Stimulated activated CD4-positive, alpha-beta T cell treated with anti-CD3 and anti-CD28 coated beads, Interleukin-4, amount 100 ng/mL, for 4 hours (primary cell): ENCODE measurements at regions not wholly inside any gene's neighbourhood (a gene's known extent, or its start where the extent isn't known, plus 50 kb on each side); places are given as distances from the start of the nearest gene placed in this dataset.

Experiments used
- DNase-seq, 2 experiments: peaks; one replicate each; pipeline ENCODE4 v3.0.0-alpha.2; 2020

DNA sequence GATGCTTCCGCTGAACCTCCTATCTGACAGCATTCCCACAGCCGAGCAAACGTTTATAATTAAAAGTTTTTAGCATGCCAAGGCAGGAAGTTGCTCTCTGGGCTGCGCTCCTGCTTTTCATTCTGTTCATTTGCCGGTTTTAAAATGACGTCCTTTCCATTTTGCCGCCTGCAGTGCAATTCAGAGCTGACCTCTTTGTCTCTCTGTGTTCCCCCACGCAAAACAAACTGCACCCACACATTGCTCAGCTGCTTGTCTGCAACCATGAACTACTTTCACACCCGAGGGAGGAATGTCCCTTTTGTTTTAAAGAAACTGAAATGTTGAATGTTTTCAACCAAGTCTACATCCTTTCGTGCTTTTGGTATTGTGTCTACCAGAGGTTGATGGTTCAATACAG lies 416.5 kb downstream of the EFNB2 start:
- no peak for DNase-seq

DNA sequence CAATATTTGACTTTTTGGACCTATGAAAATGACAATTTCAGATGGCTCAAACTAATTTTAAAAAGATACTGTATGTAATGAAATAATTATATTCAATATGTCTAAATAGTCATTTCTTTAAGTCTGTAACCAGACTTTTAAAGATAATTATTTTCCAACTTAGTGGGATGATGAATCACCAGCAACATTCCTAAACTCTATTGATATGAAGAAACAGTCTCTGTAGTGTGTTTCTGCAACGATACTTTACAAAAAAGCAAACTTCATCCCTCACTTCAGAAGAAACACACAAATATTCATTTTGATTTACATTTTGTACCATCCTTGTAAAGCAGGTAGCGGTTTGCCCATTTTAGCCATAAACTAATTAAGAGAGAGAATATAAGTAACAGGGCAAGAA lies 417.4 kb downstream of the EFNB2 start:
- no peak for DNase-seq

DNA sequence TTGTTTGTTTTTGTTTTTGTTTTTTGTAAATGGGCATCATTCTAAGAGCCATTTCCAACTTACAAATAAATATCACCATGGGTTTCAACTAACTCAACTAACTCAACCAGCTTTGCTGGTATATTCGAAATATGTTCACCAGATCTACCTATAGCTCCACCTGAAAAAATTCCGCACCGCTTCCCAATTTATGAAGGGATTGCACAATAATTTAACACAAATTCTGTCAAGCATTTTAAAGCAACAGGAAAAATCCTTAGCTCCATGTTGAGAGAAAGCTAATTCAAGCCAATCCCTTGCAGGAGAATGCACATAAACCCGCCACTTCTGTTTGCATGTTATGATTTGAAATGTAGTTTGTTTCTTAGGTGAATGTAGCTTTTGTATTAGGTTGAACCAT lies 417.8 kb downstream of the EFNB2 start:
- DNase-seq = no peak

DNA sequence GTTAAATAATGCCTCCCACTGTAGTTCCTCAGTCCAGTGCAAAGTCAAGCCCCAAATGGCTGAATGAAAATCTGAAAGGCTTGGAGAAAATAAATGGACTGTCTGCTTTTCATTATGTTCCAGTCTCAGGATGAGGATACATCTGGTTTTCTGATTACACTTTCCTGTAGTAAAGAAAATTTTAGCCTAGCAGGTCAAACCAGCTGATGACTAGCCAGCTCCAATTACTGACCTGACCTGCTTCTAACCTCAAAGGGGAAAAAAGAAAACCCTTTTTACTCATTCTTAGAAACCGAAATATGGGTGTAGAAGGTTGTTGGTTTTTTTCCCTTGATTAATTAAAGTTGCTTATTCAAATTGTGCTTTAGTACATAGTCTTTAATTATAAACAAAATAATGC lies 418.4 kb downstream of the EFNB2 start:
- no peak for DNase-seq

DNA sequence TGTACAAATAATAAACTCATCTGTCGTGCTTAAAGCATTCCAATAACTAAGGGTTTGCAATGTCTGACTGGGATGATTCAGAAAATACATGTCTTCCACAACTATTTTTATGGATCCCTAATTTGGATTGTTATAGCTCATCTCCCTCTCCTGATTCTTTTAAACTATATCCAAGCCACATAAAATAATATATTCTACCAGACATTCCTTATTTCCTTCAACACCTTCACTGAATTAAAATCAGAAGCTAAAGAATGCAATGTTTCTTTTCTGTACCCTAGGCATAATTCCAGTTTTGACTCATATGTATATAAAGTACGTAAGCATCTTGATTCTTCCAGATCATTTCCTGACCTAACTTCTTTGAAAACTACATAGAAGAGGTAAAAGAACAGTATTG lies 420.4 kb downstream of the EFNB2 start:
- DNase-seq = no peak

DNA sequence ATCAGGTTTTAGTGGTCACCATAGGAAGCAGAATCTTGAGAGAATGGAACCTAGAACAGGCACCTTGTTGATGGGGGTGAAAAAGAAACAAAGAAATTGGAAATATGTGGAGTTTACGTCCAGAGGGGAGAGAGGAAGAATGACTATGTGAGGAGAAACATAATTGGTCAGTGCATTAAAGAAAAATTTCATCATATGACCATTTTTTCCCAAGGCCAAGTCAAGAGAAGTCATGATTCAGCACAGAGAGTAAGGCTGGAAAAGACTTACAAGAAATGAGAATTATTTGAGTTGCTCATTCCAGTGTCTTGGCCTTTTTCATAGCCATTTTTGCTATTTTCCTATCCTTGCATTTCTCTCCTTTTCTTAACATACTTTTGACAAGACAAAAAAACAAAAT lies 421.7 kb downstream of the EFNB2 start:
- DNase-seq = no peak

DNA sequence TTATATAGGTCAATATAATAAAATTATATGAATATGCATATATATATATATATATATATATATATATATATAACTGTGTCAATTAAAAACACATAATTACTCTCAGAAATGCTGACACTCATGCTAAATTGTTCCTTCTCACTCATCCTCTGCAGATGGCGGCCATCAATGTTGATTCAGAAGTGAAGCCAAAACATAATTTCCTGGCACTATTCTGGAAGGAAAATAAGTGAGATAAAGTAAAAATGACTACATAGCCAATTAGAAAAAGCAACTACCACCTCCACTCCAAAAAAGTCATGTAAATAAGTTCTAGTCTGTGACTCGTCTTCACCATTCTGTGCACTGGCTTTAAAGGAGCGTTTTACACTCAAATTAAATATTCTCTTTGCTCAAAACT lies 423.3 kb downstream of the EFNB2 start:
- no peak for DNase-seq

DNA sequence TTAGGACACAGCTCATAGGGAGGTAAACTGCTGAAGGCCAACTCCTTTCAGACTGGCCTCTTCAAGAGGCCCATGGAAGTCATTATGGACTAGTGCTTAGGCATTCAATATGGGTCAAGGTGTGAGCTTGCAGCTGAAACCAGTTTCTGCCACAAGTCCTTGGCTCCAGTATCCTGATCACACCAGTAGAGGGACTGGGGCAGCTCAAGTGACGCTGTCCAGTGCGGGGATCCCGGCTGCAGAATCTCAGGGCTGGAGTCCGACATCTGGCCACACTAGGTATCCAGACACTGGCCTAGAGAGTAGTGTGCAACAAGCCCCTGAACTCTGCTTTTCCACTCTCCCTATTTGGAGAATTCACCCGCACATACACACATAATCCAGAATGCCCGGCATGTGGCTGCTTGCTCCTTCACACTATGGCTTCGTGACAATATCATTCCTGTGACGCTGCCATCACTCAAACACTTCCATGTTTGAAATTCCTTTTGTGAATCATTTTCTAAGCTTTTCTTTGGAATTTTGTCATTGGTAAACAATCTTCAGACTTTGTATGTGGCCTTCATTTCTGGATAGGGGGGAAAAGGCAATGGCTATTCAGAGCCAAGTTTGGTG lies 425.1 kb downstream of the EFNB2 start:
- no peak for DNase-seq

DNA sequence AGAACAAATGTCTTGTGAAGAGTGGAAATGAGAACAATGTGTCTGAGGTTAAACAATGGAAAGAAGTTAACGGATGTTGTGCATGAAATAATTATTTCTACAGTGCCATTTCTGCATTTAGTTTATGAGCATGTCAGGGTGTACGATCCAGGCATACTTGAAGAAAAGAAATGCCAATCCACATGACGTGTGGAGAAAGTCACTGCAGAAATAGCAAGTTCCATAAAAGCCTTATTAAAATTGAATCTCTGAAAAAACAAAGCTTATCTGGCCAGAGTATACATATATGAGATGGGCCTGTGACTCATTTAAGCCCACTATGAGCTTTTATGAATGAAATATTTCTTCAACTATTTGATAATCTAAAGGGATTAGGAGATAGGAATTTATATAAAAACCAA lies 426.1 kb downstream of the EFNB2 start:
- no peak for DNase-seq

DNA sequence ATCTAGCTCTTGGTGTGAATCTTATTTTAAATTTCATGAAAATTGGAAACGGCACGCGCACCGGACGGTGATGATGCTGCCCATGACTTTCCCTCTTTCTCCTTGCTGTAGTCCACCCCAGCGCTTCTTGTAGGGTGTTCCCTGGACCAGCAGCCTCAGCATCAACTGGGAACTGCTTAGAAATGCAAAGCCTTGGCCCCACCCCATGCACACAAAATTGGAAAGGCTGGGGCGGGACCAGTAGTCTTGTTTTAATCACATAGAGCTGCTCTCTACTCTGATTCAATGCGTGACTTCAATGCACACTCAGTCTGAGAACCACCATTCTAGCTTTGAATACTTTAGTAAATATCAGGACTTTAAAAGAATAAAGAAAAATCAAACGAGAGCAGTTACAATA lies 427.1 kb downstream of the EFNB2 start:
- no peak for DNase-seq

DNA sequence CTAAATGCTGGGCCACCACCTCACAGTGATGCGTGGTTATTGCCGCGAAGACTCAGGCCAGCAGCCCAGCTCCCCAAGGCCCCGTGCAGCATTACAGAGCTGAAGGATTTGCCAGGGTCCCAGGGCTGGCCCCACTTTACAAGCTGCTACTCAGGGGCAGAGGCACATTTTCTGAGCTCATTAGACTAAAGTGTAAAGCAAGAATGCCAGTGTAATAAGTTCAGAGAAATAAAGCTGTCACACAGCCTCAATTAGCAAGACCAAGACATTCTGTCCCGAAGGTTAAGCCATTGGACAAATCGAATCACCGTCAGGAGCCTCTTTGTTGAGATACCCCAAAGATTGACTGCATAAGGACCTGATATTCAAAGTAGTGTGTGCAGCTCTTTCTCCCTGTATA lies 428.4 kb downstream of the EFNB2 start:
- DNase-seq = no peak

DNA sequence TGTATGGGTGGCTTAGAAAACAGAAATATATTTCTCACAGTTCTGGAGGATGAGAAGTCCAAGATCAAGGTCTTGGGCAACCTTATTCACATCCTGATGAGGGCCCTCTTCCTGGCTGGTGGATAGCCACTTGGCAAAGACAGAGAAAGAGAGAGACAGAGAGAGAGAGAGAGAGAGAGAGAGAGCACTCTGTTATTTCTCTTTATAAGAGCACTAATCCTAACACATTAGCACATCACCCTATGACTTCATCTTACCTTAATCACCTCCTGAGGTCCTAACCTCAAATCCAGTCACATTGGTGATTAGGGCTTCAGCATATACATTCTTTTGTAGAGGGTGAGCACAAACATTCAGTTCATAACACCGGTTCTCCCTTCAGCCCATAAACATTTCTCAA lies 430.3 kb downstream of the EFNB2 start:
- no peak for DNase-seq

DNA sequence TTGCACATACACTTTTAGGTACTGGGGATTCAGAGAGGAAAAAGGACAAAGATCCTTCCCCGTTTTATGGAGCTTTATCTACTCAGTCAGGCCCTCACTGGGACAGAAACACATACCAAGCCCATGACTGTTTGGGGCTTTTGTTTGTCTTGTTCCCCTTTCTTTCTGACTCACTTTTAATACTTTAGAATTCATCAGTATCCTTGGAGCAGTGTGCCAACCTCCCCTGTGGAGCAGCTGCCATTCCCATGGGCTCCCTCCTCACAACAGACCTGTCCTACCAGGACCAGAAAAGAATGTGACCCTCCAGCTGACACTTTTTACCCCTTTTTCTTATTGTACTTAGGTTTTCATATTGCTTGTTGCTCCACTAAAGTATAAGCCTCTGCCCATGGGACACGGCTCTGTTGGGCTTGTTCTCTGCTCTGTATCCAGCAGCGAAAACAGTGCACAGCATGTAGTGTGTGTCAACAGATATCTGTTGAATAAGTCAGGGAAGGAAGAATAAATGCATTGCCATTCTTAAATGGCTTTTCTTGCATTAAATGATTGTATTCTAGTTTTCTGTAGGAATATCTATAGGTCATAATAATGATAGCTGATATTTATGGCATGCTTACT lies 431.1 kb downstream of the EFNB2 start:
- DNase-seq = no peak

DNA sequence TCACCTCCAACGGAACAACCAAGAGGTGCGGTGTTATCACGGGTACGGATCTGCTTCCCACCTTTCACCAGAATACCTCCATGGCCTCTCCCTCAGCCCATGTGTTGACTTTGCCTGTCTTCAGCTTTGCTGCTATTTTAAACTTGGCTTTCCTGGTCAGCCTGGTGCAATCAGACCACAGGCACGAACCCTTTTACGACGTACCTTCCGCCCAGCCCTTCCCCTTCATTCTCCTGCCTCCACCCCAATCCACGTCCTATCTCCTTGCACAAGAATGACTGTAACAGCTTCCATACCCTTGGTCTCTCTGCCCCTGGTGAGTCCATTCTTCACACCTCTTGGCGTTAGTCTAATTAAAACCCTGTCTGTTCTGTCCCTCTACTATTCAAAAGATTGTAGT lies 431.7 kb downstream of the EFNB2 start:
- no peak for DNase-seq

DNA sequence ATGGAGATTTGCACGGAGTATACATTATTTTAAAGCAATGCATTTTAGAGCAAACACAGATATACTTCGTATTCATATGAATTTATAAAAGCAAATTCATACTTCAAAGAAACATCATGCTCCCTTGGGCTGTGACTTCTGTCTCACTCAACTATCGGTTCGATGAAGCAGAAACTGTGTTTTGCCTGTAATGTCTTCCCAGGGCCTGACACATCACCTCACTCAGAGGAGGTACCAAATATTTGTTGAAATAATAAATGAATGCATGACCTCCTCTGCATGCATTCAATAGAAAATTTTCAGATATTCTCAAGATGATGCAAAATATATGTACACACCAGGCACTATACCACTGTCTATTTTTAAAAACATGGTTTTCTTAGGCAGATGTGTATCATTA lies 432.7 kb downstream of the EFNB2 start:
- DNase-seq = no peak

DNA sequence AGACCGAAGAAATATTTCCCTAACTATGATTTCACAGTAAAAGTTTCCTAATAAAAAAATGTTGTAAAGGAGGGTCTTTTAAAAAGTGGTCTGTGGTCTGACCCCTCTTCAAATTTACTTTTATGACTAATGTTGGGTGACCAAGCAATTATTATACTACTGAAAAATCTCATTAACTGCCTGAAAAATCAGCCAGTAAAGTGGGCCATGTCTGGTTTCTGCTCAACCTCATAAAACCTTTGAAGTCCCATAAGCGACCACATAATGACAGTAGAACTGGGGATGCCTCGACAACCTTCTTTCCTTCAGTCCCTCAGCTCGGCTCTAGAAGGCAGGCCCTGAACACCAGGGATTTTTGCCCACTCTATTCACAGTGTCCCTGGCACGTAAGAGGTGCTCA lies 434.3 kb downstream of the EFNB2 start:
- no peak for DNase-seq

DNA sequence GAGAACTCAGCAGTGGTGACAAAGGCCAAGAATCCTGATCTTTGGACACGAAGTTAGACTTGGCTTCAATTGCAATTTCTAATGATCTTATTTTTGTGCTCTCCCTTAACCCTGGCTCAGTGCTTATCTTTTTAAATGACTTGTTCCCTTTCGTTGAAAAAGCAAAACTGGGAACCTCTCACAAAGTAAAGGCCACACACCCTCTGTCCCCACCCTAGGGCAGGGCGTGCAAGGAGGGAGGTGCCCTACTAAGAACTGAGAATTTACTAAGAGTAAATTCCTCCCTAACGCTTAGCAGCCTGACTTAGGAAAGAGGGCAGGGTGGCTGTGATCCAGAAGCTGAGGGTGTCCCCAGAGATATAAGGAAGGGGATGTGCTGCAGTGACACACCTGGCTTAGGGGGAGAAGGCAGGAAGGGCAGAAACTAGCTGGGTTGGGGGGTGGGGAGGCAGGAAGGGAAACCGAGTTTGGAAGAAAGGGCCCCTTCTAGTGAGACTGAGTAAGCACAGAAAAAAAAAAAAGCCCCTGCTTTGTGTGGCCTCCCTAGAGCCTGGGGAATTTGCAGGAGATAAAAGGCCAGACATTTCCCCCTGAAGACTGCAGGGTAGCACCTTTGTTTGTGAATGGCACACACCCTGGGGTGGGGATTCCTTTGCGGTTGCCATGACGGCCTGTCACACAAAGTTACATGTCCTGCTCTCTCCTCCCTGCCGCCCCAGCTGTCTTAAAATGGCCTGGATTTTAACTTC lies 435.1 kb downstream of the EFNB2 start:
- no peak for DNase-seq

DNA sequence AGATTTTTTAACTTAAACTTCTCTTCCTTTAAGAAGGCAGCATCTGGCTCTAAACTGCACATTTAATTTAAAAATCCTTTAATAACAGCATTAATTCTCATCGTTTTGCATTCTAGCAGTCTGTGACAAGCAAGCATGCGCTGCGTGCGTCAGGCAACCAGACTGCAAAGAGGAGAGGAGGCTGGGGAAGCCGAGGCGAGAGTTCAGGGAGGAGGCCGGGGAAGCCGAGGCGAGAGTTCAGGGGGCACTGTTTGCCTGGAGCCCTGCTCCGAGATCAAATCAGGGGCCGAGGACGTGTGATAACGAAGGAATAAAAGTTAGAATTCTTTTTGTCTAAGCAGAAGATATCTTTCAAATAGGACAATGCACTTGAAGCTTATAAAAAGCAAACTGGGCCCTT lies 435.7 kb downstream of the EFNB2 start:
- DNase-seq = no peak

DNA sequence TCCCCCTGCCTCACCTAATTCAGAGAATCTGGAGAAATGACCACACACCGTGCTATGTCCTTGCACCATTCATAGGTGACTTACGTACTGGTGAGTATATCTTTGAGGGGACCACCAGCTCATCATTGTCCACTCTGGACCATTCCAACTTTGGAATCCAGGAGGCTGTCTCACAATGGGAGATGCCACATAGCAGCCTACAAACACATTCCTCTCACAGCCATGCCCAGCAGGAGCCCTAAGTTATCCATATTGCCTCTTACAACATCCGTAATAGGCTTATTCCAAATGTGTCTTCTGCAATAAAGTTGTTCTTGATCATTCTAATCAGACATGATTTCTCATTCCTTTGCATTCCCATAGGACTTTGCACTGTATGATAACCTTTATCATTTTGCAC lies 436.7 kb downstream of the EFNB2 start:
- DNase-seq = no peak

DNA sequence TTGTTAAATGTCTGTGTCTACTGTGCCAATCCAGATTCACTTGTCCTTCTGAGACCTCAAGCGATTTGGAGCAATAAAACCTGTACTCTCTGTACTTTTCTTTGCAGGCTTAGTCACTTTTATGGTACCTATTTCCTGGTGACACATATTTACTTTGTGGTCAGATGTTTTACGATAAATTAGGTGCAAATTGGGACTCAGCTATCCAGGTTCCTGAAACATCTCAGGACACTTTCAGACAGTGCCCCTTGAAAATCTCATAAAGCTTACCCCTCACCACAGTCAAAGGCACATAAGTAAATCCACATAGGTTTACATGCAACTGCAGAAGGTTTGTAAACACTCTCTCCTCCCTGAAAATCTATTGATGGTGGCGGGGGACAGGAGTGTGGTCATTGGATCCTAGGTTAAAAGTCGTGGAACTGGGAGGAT lies 438.8 kb downstream of the EFNB2 start:
- no peak for DNase-seq

DNA sequence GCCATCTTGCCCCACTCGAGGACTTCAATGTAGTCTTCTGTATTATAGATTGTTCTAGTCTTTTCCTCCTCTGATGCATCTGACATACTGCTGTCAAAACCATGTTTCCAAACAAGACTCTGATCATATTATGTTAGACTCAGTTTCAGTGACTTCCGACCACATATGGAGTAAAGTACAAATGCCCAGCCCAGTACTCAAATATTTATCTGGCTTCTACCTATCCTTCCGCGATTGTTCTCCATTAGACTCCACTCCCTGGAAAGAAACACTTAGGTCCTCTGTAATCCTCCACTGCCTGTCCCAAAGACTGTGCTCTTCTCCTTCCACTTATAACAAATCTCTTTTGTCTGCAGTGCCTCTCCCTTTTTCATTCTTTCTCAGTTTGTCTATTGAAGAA lies 439.5 kb downstream of the EFNB2 start:
- DNase-seq = no peak

DNA sequence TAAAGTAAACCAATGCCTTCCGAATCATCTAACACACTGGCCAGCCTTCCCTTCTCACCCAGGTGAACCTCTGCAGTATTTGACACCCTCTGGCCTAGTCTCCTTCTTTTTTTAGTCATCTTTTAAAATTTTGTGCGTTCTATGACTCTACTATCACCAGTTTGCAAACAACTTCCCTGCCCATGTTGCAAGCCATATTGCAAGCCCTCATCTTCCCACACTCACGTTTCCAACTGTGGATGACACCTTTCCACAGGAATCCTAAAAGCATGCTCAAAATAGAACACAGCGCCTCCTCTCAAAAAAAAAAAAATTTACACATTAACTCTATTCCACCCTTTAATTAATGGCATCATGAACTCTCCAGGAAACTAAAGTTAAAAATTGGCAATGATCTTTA lies 440.1 kb downstream of the EFNB2 start:
- DNase-seq = no peak

DNA sequence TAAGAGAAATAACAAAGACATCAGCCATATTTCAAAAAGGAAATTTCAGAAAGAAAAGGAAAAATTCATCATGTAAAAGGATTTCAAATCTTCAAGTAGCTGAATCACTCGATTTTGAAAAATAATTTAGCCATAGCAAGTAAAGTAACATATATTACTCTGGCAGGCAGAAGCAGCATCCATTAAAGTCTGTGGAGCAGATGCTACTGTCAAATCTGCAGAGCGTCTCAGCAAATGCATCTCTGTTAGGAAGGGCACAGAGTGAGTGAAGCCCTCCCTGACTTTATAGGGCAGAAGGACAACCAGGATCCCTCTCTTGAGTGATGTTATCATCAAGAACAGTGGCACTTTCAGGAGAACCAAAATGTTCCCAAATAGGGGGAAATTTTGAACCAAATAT lies 445.5 kb downstream of the EFNB2 start:
- DNase-seq = no peak

DNA sequence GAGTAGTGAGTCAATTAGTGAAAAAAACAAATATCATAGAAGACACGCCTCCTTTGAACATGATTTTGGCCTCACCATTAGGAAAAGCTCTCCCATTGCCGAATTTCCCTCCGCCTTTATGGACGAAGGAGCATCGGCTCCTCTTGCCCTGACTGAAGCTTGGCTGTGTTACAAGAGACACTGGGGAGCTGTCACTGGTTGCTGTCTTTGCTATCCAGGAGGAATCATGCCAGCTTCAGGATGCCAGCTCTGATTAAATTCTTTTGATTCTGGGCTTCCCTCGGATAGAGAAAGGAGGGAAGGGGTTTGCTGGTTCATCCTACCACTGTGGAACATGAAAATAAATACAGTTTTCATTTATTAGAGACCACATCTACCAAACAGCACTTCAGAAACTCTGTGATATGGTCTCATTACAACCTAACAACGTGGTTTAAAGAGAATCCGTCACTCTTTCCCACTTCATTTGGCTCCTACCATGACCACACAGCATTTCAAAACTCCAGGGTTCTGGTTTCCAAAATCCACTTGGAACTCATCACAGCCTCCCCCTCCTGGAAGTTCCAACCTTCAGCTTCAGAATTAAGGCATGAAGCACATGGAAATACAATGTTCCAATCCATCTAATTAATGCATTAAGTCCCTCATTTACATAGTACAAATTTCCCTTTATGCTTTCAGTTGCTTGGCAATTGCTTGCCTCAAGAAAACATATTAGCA lies 446.0 kb downstream of the EFNB2 start:
- no peak for DNase-seq
